ENCODE measurements at regions not wholly inside any gene's neighbourhood (a gene's known extent, or its start where the extent isn't known, plus 50 kb on each side); places are given as distances from the start of the nearest gene placed in this dataset.

GRCh38 chr9:12965303-12965702 is 190.5 kb downstream of the LURAP1L start:
- DNase-seq: no peak
- Histone ChIP-seq H3K36me3 (no peaks in the 10 kb centered on the region), H3K9me3 (ENCODE audit: severe bottlenecking) (no peaks in the 10 kb centered on the region), H3K27me3 (ENCODE audit: insufficient read depth, low read depth, severe bottlenecking) (no peaks in the 10 kb centered on the region), H3K4me3 (ENCODE audit: low read depth, low read length) (no peak overlapping the region), H3K27ac (no peak overlapping the region)
- TF ChIP-seq, protein P1, sequence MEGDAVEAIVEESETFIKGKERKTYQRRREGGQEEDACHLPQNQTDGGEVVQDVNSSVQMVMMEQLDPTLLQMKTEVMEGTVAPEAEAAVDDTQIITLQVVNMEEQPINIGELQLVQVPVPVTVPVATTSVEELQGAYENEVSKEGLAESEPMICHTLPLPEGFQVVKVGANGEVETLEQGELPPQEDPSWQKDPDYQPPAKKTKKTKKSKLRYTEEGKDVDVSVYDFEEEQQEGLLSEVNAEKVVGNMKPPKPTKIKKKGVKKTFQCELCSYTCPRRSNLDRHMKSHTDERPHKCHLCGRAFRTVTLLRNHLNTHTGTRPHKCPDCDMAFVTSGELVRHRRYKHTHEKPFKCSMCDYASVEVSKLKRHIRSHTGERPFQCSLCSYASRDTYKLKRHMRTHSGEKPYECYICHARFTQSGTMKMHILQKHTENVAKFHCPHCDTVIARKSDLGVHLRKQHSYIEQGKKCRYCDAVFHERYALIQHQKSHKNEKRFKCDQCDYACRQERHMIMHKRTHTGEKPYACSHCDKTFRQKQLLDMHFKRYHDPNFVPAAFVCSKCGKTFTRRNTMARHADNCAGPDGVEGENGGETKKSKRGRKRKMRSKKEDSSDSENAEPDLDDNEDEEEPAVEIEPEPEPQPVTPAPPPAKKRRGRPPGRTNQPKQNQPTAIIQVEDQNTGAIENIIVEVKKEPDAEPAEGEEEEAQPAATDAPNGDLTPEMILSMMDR (IDR thresholded peaks at IDR 0.05; ENCODE audit: low read depth, low read length): no peak

GRCh38 chr9:12968093-12968492 is 193.3 kb downstream of the LURAP1L start:
- H3K27me3 ChIP-seq (ENCODE audit: insufficient read depth, low read depth, severe bottlenecking): no peaks in the 10 kb centered on the region
- no peaks in the 10 kb centered on the region for H3K9me3 ChIP-seq (ENCODE audit: severe bottlenecking)
- no peak for DNase-seq
- H3K4me3 ChIP-seq (ENCODE audit: low read depth, low read length): no peak overlapping the region
- no peaks in the 10 kb centered on the region for H3K36me3 ChIP-seq
- TF ChIP-seq, protein P1 (IDR thresholded peaks at IDR 0.05; ENCODE audit: low read depth, low read length): no peak
- H3K27ac ChIP-seq: no peak overlapping the region

DNA sequence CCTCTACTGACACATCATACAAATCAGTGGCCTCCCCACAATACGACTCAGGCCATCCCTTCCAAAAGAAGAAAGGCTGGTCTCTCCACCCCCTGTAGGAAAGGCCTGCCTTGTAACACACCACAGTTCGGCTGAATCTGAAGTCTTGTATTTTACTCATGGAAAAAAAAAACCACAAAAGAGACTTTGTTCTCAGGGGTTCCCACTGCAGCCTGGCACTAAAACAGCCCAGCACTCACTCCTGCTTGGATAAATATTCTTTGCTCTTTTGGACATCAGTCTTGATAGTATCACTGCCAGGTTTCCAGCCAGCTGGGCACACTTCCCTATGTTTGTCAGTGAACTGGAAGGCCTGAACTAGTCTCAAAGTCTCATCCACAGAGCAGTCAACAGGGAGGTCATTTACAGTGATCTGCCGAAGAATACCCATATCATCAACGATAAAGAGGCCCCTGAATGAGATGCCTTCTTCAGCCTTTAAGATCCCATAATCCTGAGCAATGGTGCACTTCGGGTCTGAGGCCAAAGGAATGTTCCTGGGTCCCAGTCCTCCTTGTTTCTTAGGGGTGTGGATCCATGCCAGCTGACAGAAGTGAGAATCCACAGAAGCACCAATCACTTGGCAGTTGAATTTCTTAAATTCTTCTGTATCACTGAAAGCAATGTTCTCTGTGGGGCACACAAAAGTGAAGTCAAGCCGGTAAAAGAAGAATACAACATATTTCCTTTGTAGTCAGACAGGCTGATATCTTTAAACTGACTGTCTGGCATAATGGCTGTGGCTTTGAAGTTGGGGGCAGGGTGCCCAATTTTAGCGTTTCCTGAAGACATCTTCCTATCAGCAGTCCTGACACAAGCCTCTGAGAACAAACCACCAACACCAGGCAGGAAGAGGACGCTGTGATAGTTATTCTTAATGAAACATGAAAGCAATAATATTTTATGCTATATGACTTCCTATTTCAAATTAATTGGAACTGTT is 198.1 kb downstream of the LURAP1L start:
- no peak overlapping the region for H3K27ac ChIP-seq
- no peak for DNase-seq
- H3K9me3 ChIP-seq (ENCODE audit: severe bottlenecking): no peaks in the 10 kb centered on the region
- no peaks in the 10 kb centered on the region for H3K36me3 ChIP-seq
- TF ChIP-seq, protein P1 (IDR thresholded peaks at IDR 0.05; ENCODE audit: low read depth, low read length): no peak
- no peak overlapping the region for H3K4me3 ChIP-seq (ENCODE audit: low read depth, low read length)
- no peaks in the 10 kb centered on the region for H3K27me3 ChIP-seq (ENCODE audit: insufficient read depth, low read depth, severe bottlenecking)

- Histone ChIP-seq H3K27me3 (ENCODE audit: insufficient read depth, low read depth, severe bottlenecking) (no peaks in the 10 kb centered on the region), H3K9me3 (ENCODE audit: severe bottlenecking) (no peaks in the 10 kb centered on the region), H3K36me3 (no peaks in the 10 kb centered on the region), H3K27ac (no peak overlapping the region), H3K4me3 (ENCODE audit: low read depth, low read length) (no peak overlapping the region)
- TF ChIP-seq, protein P1 (IDR thresholded peaks at IDR 0.05; ENCODE audit: low read depth, low read length): no peak
- no peak for DNase-seq
Measured at GRCh38 chr9:12973710-12974109, 198.9 kb downstream of the LURAP1L start.

- no peaks in the 10 kb centered on the region for H3K36me3 ChIP-seq
- no peaks in the 10 kb centered on the region for H3K27me3 ChIP-seq (ENCODE audit: insufficient read depth, low read depth, severe bottlenecking)
- no peaks in the 10 kb centered on the region for H3K9me3 ChIP-seq (ENCODE audit: severe bottlenecking)
- no peak overlapping the region for H3K27ac ChIP-seq
- H3K4me3 ChIP-seq (ENCODE audit: low read depth, low read length): no peak overlapping the region
- DNase-seq: no peak
- TF ChIP-seq, protein P1 (IDR thresholded peaks at IDR 0.05; ENCODE audit: low read depth, low read length): no peak
Measured at GRCh38 chr9:12974671-12975070, 199.9 kb downstream of the LURAP1L start.

All from WERI-Rb-1 (cell line).